Esophagus squamous epithelium (tissue), 4 donors: ENCODE measurements at regions not wholly inside any gene's neighbourhood (a gene's known extent, or its start where the extent isn't known, plus 50 kb on each side); places are given as distances from the start of the nearest gene placed in this dataset.

Experiments
- CTCF ChIP-seq, 6 experiments: fragments of 450-650 bp in 4 of 6; fragments of 200-600 bp in 2 of 6; sonication (generic) in 2 of 6; IDR thresholded peaks; one replicate each; pipeline ENCODE4 v1.5.1; 2016 to 2019; ENCODE audit warnings: antibody characterized with exemption in 6 of 6, mild to moderate bottlenecking in 4 of 6, moderate library complexity in 4 of 6
- POLR2A ChIP-seq, 4 donors: fragments of 450-650 bp; IDR thresholded peaks; one replicate each; pipeline ENCODE4 v1.6.1; 2017; ENCODE audit warnings: antibody characterized with exemption in 4 of 4, mild to moderate bottlenecking in 4 of 4, moderate library complexity in 3 of 4

DNA sequence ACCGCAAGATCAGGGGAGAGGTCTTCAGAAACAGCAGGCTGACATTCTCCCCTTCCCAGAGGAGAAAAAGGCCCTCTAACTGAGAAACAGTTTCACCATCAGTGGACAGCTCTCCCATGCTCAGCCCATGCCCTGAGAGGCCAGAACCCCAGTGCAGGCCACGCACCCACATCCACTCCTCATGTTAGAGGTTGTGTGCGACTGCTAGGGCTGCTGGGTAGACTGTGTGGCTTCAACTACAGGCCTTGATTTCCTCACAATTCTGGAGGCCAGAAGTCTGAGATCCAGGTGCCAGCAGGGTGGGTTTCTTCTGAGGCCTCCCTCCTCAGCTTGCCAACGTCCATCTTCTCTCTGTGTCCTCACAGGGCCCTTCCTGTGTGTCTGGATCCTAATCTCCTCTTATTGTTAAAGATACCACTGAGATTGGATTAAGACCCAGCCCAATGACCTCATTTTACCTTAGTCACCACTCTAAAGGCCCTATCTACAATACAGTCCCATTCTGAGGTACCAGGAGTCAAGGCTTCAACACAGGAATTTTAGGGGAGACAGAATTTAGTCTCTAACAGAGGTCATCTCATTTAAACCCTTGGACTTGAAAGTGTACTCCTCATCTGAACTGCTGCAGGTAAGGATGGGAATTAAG lies 67.7 kb upstream of the CD93 start:
- TF ChIP-seq CTCF (IDR thresholded peaks at IDR 0.05), result no peak
- TF ChIP-seq POLR2A (IDR thresholded peaks at IDR 0.05), result no peak
